A673 (cell line): ENCODE measurements at regions not wholly inside any gene's neighbourhood (a gene's known extent, or its start where the extent isn't known, plus 50 kb on each side); places are given as distances from the start of the nearest gene placed in this dataset.

Source experiments
- BruUV-seq: library from RNA; stranded (reverse); fragments of 400-500 nt; replicated peaks from 2 replicates; lab custom pipeline; 2021; lab: Mats Ljungman, UMichigan
- CTCF ChIA-PET: fragments of 300-600 bp; sonication (Branson Sonifier 250); formaldehyde crosslinking; loops from one replicate; lab custom pipeline; 2022; ENCODE audit warnings: antibody characterized with exemption; lab: Charles Lee
- POLR2A ChIA-PET: fragments of 300-600 bp; sonication (Branson Sonifier 250); formaldehyde crosslinking; loops from one replicate; lab custom pipeline; 2022; ENCODE audit warnings: antibody characterized with exemption; ENCODE audit not compliant: low non-redundant PET; lab: Charles Lee
- DNase-seq: peaks from one replicate; pipeline ENCODE4 v3.0.0-alpha.2; 2015; ENCODE audit warnings: low spot score
- H3K27ac ChIP-seq: fragments of 200-600 bp; sonication (generic); 2 replicates; pipeline ENCODE4 v1.5.1; 2016; ENCODE audit warnings: mixed run types, low read depth, mild to moderate bottlenecking, mixed read lengths, antibody characterized with exemption, low read length; ENCODE audit not compliant: poor library complexity, severe bottlenecking
- H3K27me3 ChIP-seq: fragments of 200-600 bp; sonication (generic); replicated peaks from 2 replicates; pipeline ENCODE4 v1.6.1; 2017; ENCODE audit warnings: mixed run types, low read depth, mild to moderate bottlenecking, mixed read lengths, antibody characterized with exemption, low read length; ENCODE audit not compliant: insufficient read depth, poor library complexity
- H3K36me3 ChIP-seq: fragments of 200-600 bp; sonication (generic); 2 replicates; pipeline ENCODE4 v1.6.1; 2016; ENCODE audit warnings: mixed run types, mild to moderate bottlenecking, mixed read lengths, antibody characterized with exemption, low read length; ENCODE audit not compliant: insufficient read depth, poor library complexity, severe bottlenecking
- H3K4me1 ChIP-seq: fragments of 200-600 bp; sonication (generic); 2 replicates; pipeline ENCODE4 v1.6.1; 2017; ENCODE audit warnings: mixed run types, mild to moderate bottlenecking, mixed read lengths, antibody characterized with exemption, low read length; ENCODE audit not compliant: insufficient read depth, poor library complexity, severe bottlenecking
- H3K4me3 ChIP-seq: fragments of 200-600 bp; sonication (generic); 2 replicates; pipeline ENCODE4 v1.5.1; 2016; ENCODE audit warnings: low read depth, mixed run types, mild to moderate bottlenecking, mixed read lengths, low read length; ENCODE audit not compliant: poor library complexity, severe bottlenecking
- H3K9me3 ChIP-seq: fragments of 200-600 bp; sonication (generic); 2 replicates; pipeline ENCODE4 v1.6.1; 2016; ENCODE audit warnings: mixed run types, low read depth, mild to moderate bottlenecking, mixed read lengths, antibody characterized with exemption, low read length; ENCODE audit not compliant: poor library complexity, severe bottlenecking
- CTCF ChIP-seq: fragments of 300-800, 200-600 bp; sonication (generic); conservative IDR thresholded peaks from 2 replicates; pipeline ENCODE4 v1.5.1; 2017; ENCODE audit warnings: low read depth, mild to moderate bottlenecking, antibody characterized with exemption, low read length, moderate library complexity, mixed read lengths
- EZH2 ChIP-seq: fragments of 200-600 bp; sonication (generic); IDR thresholded peaks from 2 replicates; pipeline ENCODE4 v1.6.1; 2017; ENCODE audit warnings: borderline replicate concordance, low read depth, mild to moderate bottlenecking, mixed read lengths, antibody characterized with exemption, low read length; ENCODE audit not compliant: poor library complexity, severe bottlenecking
- intact Hi-C: fragments of 100-400 bp; cut with micrococcal nuclease; formaldehyde crosslinking; loops from one replicate; pipeline ENCODE4 v1.10.0; 2022; ENCODE audit not compliant: unreplicated experiment

- no peaks in the 10 kb centered on the region for H3K36me3 ChIP-seq
- no TSS peak for BruUV-seq
- H3K9me3 ChIP-seq = no peaks in the 10 kb centered on the region
- ChIA-PET POLR2A (no interaction called here), CTCF (interaction anchor here (1.6 kb wide), 1 partner anchor 22 kb away, joined by 4 read pairs; no protein-coding TSS in a partner anchor)
- H3K4me1 ChIP-seq = no peaks in the 10 kb centered on the region
- TF ChIP-seq CTCF = no peak
- TF ChIP-seq EZH2 = no peak
- peaks cover 54% of the 10 kb centered on the region for H3K27me3 ChIP-seq
- H3K27ac ChIP-seq = no peak overlapping the region
- H3K4me3 ChIP-seq = no peak overlapping the region
- intact Hi-C loops = no loop called here
- no peak for DNase-seq
Observed at GRCh38 chr11:36724742-36725385, 126.8 kb upstream of the RAG2 start.

DNA sequence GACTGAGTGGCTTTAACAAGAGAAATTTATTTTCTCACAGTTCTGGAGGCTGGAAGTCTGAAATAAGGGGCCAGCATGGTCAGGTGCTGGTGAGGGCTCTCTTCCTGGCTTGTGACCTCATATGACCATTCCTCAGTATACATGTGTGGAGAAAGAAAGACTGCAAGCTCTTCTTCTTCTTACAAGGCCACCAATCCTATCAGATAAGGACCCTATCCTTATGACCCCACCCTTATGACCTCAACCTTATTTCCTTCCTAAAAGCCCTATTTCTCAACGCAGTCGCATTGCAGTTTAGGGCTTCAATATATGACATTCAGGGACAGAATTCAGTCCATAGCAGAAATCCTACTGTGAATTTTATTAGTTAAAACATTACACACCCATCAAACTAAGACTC lies 124.4 kb upstream of the RAG2 start:
- intact Hi-C loops = no loop called here
- H3K27me3 ChIP-seq = peaks cover 55% of the 10 kb centered on the region
- H3K4me3 ChIP-seq = no peak overlapping the region
- no peak overlapping the region for H3K27ac ChIP-seq
- CTCF ChIA-PET = no interaction called here
- H3K9me3 ChIP-seq = no peaks in the 10 kb centered on the region
- BruUV-seq = no TSS peak
- TF ChIP-seq EZH2 = no peak
- TF ChIP-seq CTCF = no peak
- H3K4me1 ChIP-seq = peaks cover 5% of the 10 kb centered on the region
- no peaks in the 10 kb centered on the region for H3K36me3 ChIP-seq
- no peak for DNase-seq
- POLR2A ChIA-PET = no interaction called here

DNA sequence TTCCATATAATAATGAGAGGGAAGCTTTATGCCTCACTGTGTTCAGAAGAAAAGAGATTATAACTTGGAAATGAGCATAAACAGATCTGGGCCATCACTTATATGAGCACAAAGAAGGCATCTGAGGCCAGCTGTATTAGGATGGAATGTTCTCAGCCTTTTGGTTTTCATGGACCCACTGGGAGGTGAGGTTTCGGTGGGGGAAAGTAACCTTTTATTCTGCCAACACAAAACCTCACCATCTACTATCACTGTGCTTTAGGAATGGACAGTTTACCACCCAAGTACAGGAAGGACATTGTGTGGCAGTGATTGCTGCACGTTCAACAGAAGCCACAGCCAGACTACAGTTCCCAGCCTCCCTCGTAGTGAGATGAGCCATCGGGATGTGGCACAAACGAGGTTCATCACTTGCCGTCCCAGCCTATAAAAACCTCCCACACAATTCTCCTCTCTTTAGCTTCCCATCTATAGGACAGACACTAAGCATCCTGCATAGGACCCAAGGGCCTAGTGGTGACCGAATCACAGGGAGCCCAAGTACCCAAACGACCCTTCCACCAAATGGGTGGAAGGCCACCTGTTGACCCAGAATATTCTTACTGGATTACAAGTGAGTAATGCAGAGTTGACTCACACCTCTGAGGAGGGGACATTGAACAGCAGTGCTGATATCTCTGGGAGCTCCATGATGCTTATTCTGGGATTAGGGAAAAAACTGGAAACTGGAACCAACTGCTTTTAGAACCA lies 121.5 kb upstream of the RAG2 start:
- DNase-seq = no peak
- H3K27me3 ChIP-seq = peaks cover 42% of the 10 kb centered on the region
- ChIA-PET POLR2A (interaction anchor here (0.6 kb wide), 1 partner anchor 1282 kb away, joined by 3 read pairs; no protein-coding TSS in a partner anchor), CTCF (interaction anchor here (1.4 kb wide), 1 partner anchor 27 kb away, joined by 6 read pairs; no protein-coding TSS in a partner anchor)
- H3K27ac ChIP-seq = no peak overlapping the region
- H3K36me3 ChIP-seq = no peaks in the 10 kb centered on the region
- intact Hi-C loops = no loop called here
- H3K9me3 ChIP-seq = no peaks in the 10 kb centered on the region
- TF ChIP-seq CTCF = no peak
- BruUV-seq = no TSS peak
- no peak overlapping the region for H3K4me3 ChIP-seq
- peaks cover 5% of the 10 kb centered on the region for H3K4me1 ChIP-seq
